H1 (cell line): ENCODE measurements at regions not wholly inside any gene's neighbourhood (a gene's known extent, or its start where the extent isn't known, plus 50 kb on each side); places are given as distances from the start of the nearest gene placed in this dataset.

ENCODE experiments used
- CTCF ChIA-PET: fragments of 300-600 bp; sonication (Branson Sonifier 250); formaldehyde crosslinking; loops from one replicate; lab custom pipeline; 2021; ENCODE audit not compliant: partially characterized antibody; lab: Charles Lee
- POLR2A ChIA-PET: fragments of 300-600 bp; sonication (Branson Sonifier 250); formaldehyde crosslinking; loops from one replicate; lab custom pipeline; 2021; ENCODE audit warnings: inconsistent platforms; ENCODE audit not compliant: partially characterized antibody; lab: Charles Lee
- DNase-seq, 2 experiments: peaks; one replicate each; pipeline versions ENCODE4 v3.0.0 to v3.0.0-alpha.2; 2010 to 2022; ENCODE audit warnings: low spot score in 2 of 2, low read depth in 1 of 2, mixed read lengths in 1 of 2
- FAIRE-seq: peaks from 2 replicates; lab custom pipeline; 2011; peaks lifted over from hg19 to GRCh38; lab: Jason Lieb, UNC
- H2AFZ ChIP-seq: 2 replicates; pipeline ENCODE4 v1.8.1; 2012; ENCODE audit warnings: low read length, inconsistent platforms
- H2AK5ac ChIP-seq: 2 replicates; pipeline ENCODE4 v1.6.1; 2013; ENCODE audit warnings: low read depth, low read length
- H2BK120ac ChIP-seq: replicated peaks from 2 replicates; pipeline ENCODE3; 2013; ENCODE audit warnings: low read depth, low read length, inconsistent platforms
- H2BK12ac ChIP-seq: 2 replicates; pipeline ENCODE4 v1.6.1; 2013; ENCODE audit warnings: low read depth, low read length
- H2BK15ac ChIP-seq: 2 replicates; pipeline ENCODE4 v1.6.1; 2013; ENCODE audit warnings: low read length
- H2BK20ac ChIP-seq: 2 replicates; pipeline ENCODE4 v1.6.1; 2013; ENCODE audit warnings: low read length
- H2BK5ac ChIP-seq: 2 replicates; pipeline ENCODE4 v1.6.1; 2013; ENCODE audit warnings: low read depth, low read length
- H3K14ac ChIP-seq: 2 replicates; pipeline ENCODE4 v1.6.1; 2013; ENCODE audit warnings: inconsistent platforms; ENCODE audit not compliant: insufficient read length
- H3K18ac ChIP-seq: 2 replicates; pipeline ENCODE4 v1.6.1; 2013; ENCODE audit warnings: low read length; ENCODE audit errors: extremely low read depth
- H3K23ac ChIP-seq: 2 replicates; pipeline ENCODE4 v1.6.1; 2013; ENCODE audit warnings: inconsistent platforms; ENCODE audit not compliant: insufficient read length
- H3K23me2 ChIP-seq: 2 replicates; pipeline ENCODE4 v1.6.1; 2013; ENCODE audit warnings: low read depth, low read length
- H3K27ac ChIP-seq: 2 replicates; pipeline ENCODE4 v1.6.1; 2011; ENCODE audit warnings: low read depth, low read length, inconsistent platforms
- H3K27me3 ChIP-seq, 4 experiments: replicated peaks in 1 of 4; 1 replicate in 1 of 4; 2 replicates in 3 of 4; pipeline versions ENCODE4 v1.6.1 to v1.8.1; 2011 to 2013; ENCODE audit warnings: low read length in 3 of 4, mild to moderate bottlenecking in 3 of 4, inconsistent platforms in 2 of 4, mixed read lengths in 2 of 4, moderate library complexity in 1 of 4; ENCODE audit not compliant: control insufficient read depth in 3 of 4, insufficient read depth in 3 of 4; ENCODE audit errors: extremely low read depth in 1 of 4
- H3K36me3 ChIP-seq, 4 experiments: 2 replicates each; pipeline versions ENCODE4 v1.6.1 to v1.8.1; 2011 to 2013; ENCODE audit warnings: mild to moderate bottlenecking in 4 of 4, low read length in 3 of 4, moderate library complexity in 2 of 4, control low read depth in 1 of 4, inconsistent platforms in 1 of 4; ENCODE audit not compliant: insufficient read depth in 4 of 4, control insufficient read depth in 2 of 4
- H3K4ac ChIP-seq: replicated peaks from 2 replicates; pipeline ENCODE3; 2013; ENCODE audit warnings: low read length, low read depth, mixed read lengths, inconsistent platforms; ENCODE audit not compliant: insufficient read length
- H3K4me1 ChIP-seq, 4 experiments: replicated peaks in 1 of 4; 1 replicate in 1 of 4; 2 replicates in 3 of 4; pipeline versions ENCODE4 v1.6.1 to v1.8.1; 2011 to 2013; ENCODE audit warnings: low read length in 3 of 4, inconsistent platforms in 2 of 4, mixed read lengths in 1 of 4; ENCODE audit not compliant: insufficient read depth in 4 of 4, control insufficient read depth in 3 of 4
- H3K4me2 ChIP-seq, 2 experiments: 2 replicates each; pipeline versions ENCODE4 v1.6.1 to v1.8.1; 2011 to 2013; ENCODE audit warnings: low read depth in 2 of 2, low read length in 2 of 2, control low read depth in 1 of 2, inconsistent platforms in 1 of 2, mild to moderate bottlenecking in 1 of 2; ENCODE audit not compliant: insufficient read depth in 1 of 2
- H3K4me3 ChIP-seq, 4 experiments: fragments of 200-600, 300-600 bp in 1 of 4; sonication (generic), shearing (Covaris generic), sonication (Bioruptor Twin) in 1 of 4; 2 replicates each; pipeline versions ENCODE4 v1.5.1 to v1.8.1; 2011 to 2016; ENCODE audit warnings: low read length in 4 of 4, low read depth in 3 of 4, control low read depth in 2 of 4, inconsistent platforms in 2 of 4, mild to moderate bottlenecking in 2 of 4, mixed read lengths in 1 of 4, moderate library complexity in 1 of 4; ENCODE audit not compliant: insufficient read depth in 2 of 4; ENCODE audit errors: extremely low read depth in 1 of 4
- H3K56ac ChIP-seq: replicated peaks from 2 replicates; pipeline ENCODE3; 2013; ENCODE audit warnings: low read depth, mild to moderate bottlenecking, mixed read lengths, low read length, inconsistent platforms; ENCODE audit not compliant: insufficient read length
- H3K79me1 ChIP-seq: 2 replicates; pipeline ENCODE4 v1.6.1; 2013; ENCODE audit warnings: low read depth, low read length, control low read depth
- H3K79me2 ChIP-seq, 2 experiments: 2 replicates each; pipeline versions ENCODE4 v1.6.1 to v1.8.1; 2012 to 2013; ENCODE audit warnings: low read length in 2 of 2, mild to moderate bottlenecking in 2 of 2, inconsistent platforms in 1 of 2; ENCODE audit not compliant: insufficient read depth in 2 of 2, control insufficient read depth in 1 of 2
- H3K9ac ChIP-seq, 4 experiments: replicated peaks in 1 of 4; 1 replicate in 1 of 4; 2 replicates in 3 of 4; pipeline versions ENCODE4 v1.6.1 to v1.8.1; 2011 to 2013; ENCODE audit warnings: low read depth in 3 of 4, low read length in 3 of 4, control low read depth in 2 of 4, mild to moderate bottlenecking in 2 of 4, moderate library complexity in 2 of 4, inconsistent platforms in 1 of 4; ENCODE audit errors: extremely low read depth in 1 of 4
- H3K9me3 ChIP-seq, 2 experiments: 2 replicates each; pipeline versions ENCODE4 v1.6.1 to v1.8.1; 2012 to 2013; ENCODE audit warnings: mild to moderate bottlenecking in 2 of 2, moderate library complexity in 2 of 2, control low read depth in 1 of 2, inconsistent platforms in 1 of 2, low read depth in 1 of 2, low read length in 1 of 2, mixed read lengths in 1 of 2; ENCODE audit not compliant: insufficient read depth in 2 of 2
- H4K20me1 ChIP-seq, 2 experiments: replicated peaks in 1 of 2; 2 replicates each; pipeline versions ENCODE3 to v1.8.1; 2011 to 2013; ENCODE audit warnings: inconsistent platforms in 2 of 2, low read length in 2 of 2, mild to moderate bottlenecking in 1 of 2; ENCODE audit not compliant: insufficient read depth in 2 of 2, control insufficient read depth in 1 of 2
- H4K5ac ChIP-seq: 2 replicates; pipeline ENCODE4 v1.6.1; 2013; ENCODE audit warnings: low read length, low read depth, mixed read lengths, inconsistent platforms; ENCODE audit not compliant: insufficient read length
- H4K8ac ChIP-seq: 2 replicates; pipeline ENCODE4 v1.8.0; 2013; ENCODE audit warnings: mild to moderate bottlenecking, moderate library complexity, low read length, inconsistent platforms; ENCODE audit not compliant: insufficient read depth; ENCODE audit errors: extremely low read depth
- H4K91ac ChIP-seq: replicated peaks from 2 replicates; pipeline ENCODE3; 2013; ENCODE audit warnings: low read length, mixed read lengths, inconsistent platforms; ENCODE audit not compliant: insufficient read length
- CTBP2 ChIP-seq: IDR thresholded peaks from 2 replicates; pipeline ENCODE4 v1.7.0; 2011; ENCODE audit warnings: borderline replicate concordance, mild to moderate bottlenecking, moderate library complexity, mixed read lengths, low read length; ENCODE audit not compliant: insufficient read depth, insufficient read length
- EP300 ChIP-seq, 2 experiments: IDR thresholded peaks; 1 replicate in 1 of 2; 2 replicates in 1 of 2; pipeline ENCODE4 v1.6.1; 2011 to 2012; ENCODE audit warnings: low read depth in 2 of 2, low read length in 2 of 2, mild to moderate bottlenecking in 2 of 2, borderline replicate concordance in 1 of 2, inconsistent platforms in 1 of 2, moderate library complexity in 1 of 2
- EZH2 ChIP-seq: fragments of 200-600 bp; sonication (generic); IDR thresholded peaks from 2 replicates; pipeline ENCODE4 v1.7.1; 2012; ENCODE audit warnings: low read depth, mild to moderate bottlenecking, moderate library complexity, low read length, inconsistent platforms; ENCODE audit not compliant: severe bottlenecking
- FOSL1 ChIP-seq: IDR thresholded peaks from 2 replicates; pipeline ENCODE4 v1.6.1; 2011; ENCODE audit warnings: mild to moderate bottlenecking, low read depth, low read length, moderate library complexity; ENCODE audit not compliant: insufficient read depth
- GABPA ChIP-seq: IDR thresholded peaks from 2 replicates; pipeline ENCODE4 v1.6.1; 2011; ENCODE audit warnings: mild to moderate bottlenecking, low read length, moderate library complexity, borderline replicate concordance; ENCODE audit not compliant: insufficient read depth
- JUND ChIP-seq: IDR thresholded peaks from 2 replicates; pipeline ENCODE4 v1.6.1; 2011; ENCODE audit warnings: mild to moderate bottlenecking, improper control_type of control experiment, low read length
- KDM5A ChIP-seq: fragments of 200-600 bp; IDR thresholded peaks from 2 replicates; pipeline ENCODE4 v1.7.1; 2012; ENCODE audit warnings: mild to moderate bottlenecking, low read length, inconsistent platforms, mixed read lengths
- MAFK ChIP-seq: IDR thresholded peaks from 2 replicates; pipeline ENCODE4 v1.6.1; 2012; ENCODE audit warnings: low read depth, mild to moderate bottlenecking, improper control_type of control experiment, low read length
- RXRA ChIP-seq: IDR thresholded peaks from 2 replicates; pipeline ENCODE4 v1.6.1; 2011; ENCODE audit warnings: low read depth, mild to moderate bottlenecking, low read length, moderate library complexity; ENCODE audit not compliant: insufficient read depth
- SIX5 ChIP-seq: IDR thresholded peaks from 2 replicates; pipeline ENCODE4 v1.6.1; 2011; ENCODE audit warnings: mild to moderate bottlenecking, low read depth, low read length
- SP1 ChIP-seq: IDR thresholded peaks from 2 replicates; pipeline ENCODE4 v1.6.1; 2011; ENCODE audit warnings: low read depth, low read length
- SUZ12 ChIP-seq: fragments of 200-600 bp; sonication (generic); IDR thresholded peaks from 2 replicates; pipeline ENCODE4 v1.6.1; 2012; ENCODE audit warnings: mild to moderate bottlenecking, inconsistent platforms, low read length, moderate library complexity, mixed read lengths
- TAF7 ChIP-seq: optimal IDR thresholded peaks from 2 replicates; pipeline ENCODE3; 2011; ENCODE audit warnings: low read depth, mild to moderate bottlenecking, inconsistent platforms, low read length, moderate library complexity, borderline replicate concordance
- WGBS, 2 experiments: shearing (Covaris generic) in 1 of 2; methylation state at CpG; one replicate each; pipeline versions ENCODE4 v1.1.6 to v1.1.7; 2013 to 2015; ENCODE audit warnings: low lambda C conversion rate in 2 of 2, mixed read lengths in 2 of 2, inconsistent platforms in 1 of 2, low coverage in 1 of 2, missing lambda C conversion rate in 1 of 2; ENCODE audit not compliant: insufficient replicate concordance in 2 of 2, insufficient coverage in 1 of 2, insufficient read length in 1 of 2; ENCODE audit errors: extremely low coverage in 1 of 2, missing lambda C conversion rate in 1 of 2; 5-methylcytosine and 5-hydroxymethylcytosine counted together
- TF ChIP-seq, protein P1 (sequence below): IDR thresholded peaks from 2 replicates; pipeline ENCODE4 v1.6.1; 2011; ENCODE audit warnings: low read length, improper control_type of control experiment

DNA sequence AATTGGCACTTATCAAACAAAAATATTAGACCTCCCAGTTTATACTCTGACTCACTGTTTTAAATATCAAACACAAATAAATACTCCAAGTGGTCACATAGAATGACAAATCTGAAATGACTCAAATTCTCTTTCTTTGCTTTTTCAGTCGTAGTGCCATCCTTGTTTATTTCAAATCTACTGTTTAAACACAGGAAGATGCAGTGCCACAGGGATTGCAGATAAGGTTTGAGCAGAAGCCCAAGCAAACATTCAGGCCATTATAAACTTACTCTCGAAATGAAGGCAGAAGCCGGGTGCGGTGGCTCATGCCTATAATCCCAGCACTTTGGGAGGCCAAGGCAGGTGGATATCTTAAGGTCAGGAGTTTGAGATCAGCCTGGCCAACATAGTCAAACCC is 255.4 kb upstream of the PLXNA2 start:
- Histone ChIP-seq H3K9me3 (no peaks in the 10 kb centered on the region), H3K18ac (no peak overlapping the region), H3K23me2 (no peaks in the 10 kb centered on the region), H3K27ac (no peak overlapping the region), H4K20me1 (no peaks in the 10 kb centered on the region), H3K23ac (no peak overlapping the region), H3K4me2 (no peak overlapping the region), H4K5ac (no peak overlapping the region), H4K91ac (no peak overlapping the region), H2BK120ac (no peak overlapping the region), H4K8ac (no peak overlapping the region), H3K36me3 (no peaks in the 10 kb centered on the region), H2AFZ (no peak overlapping the region), H3K4me3 (no peak overlapping the region), H3K79me1 (no peaks in the 10 kb centered on the region), H3K79me2 (no peaks in the 10 kb centered on the region), H2BK20ac (no peak overlapping the region), H3K56ac (no peak overlapping the region), H2BK15ac (no peak overlapping the region), H3K27me3 (no peaks in the 10 kb centered on the region), H2AK5ac (no peak overlapping the region), H2BK5ac (no peak overlapping the region), H3K14ac (no peak overlapping the region), H3K9ac (no peak overlapping the region), H3K4me1 (no peaks in the 10 kb centered on the region), H3K4ac (no peak overlapping the region), H2BK12ac (no peak overlapping the region)
- FAIRE-seq (no peak), DNase-seq (no peak)
- ChIA-PET CTCF (no interaction called here), POLR2A (no interaction called here)
- 97% methylated on average over 4 of the region's 4 CpGs; no CpG with 5 or more reads in 1 of the 2 experiments for WGBS, 2 experiments
- TF ChIP-seq RXRA (no peak), FOSL1 (no peak), JUND (no peak), EP300 (IDR thresholded peaks at IDR 0.05; ENCODE audit: borderline replicate concordance in 1 of 2, low read depth in 2 of 2, low read length in 2 of 2) (no peak), TAF7 (no peak), EZH2 (no peak), SIX5 (no peak), MAFK (no peak), KDM5A (no peak), SP1 (no peak), CTBP2 (no peak), SUZ12 (no peak), GABPA (no peak)
- TF ChIP-seq, protein P1, sequence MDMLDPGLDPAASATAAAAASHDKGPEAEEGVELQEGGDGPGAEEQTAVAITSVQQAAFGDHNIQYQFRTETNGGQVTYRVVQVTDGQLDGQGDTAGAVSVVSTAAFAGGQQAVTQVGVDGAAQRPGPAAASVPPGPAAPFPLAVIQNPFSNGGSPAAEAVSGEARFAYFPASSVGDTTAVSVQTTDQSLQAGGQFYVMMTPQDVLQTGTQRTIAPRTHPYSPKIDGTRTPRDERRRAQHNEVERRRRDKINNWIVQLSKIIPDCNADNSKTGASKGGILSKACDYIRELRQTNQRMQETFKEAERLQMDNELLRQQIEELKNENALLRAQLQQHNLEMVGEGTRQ, result no peak
